ENCODE measurements at regions not wholly inside any gene's neighbourhood (a gene's known extent, or its start where the extent isn't known, plus 50 kb on each side); places are given as distances from the start of the nearest gene placed in this dataset.

- TF ChIP-seq EZH2 (IDR thresholded peaks at IDR 0.05) (no peak), POLR2AphosphoS5 (IDR thresholded peaks at IDR 0.05; ENCODE audit: borderline replicate concordance, low read depth, low read length) (no peak), FOXP2 (optimal IDR thresholded peaks at IDR 0.05; ENCODE audit: control extremely low read depth, extremely low read length, insufficient read depth) (no peak)
These were observed 373.1 kb downstream of the TGFB2 start for GRCh38 chr1:218718206-218718605.
